ENCODE measurements at regions not wholly inside any gene's neighbourhood (a gene's known extent, or its start where the extent isn't known, plus 50 kb on each side); places are given as distances from the start of the nearest gene placed in this dataset.

GRCh38 chr4:188613976-188614375 lies 474.7 kb downstream of the TRIML1 start:
- TF ChIP-seq, protein P1, sequence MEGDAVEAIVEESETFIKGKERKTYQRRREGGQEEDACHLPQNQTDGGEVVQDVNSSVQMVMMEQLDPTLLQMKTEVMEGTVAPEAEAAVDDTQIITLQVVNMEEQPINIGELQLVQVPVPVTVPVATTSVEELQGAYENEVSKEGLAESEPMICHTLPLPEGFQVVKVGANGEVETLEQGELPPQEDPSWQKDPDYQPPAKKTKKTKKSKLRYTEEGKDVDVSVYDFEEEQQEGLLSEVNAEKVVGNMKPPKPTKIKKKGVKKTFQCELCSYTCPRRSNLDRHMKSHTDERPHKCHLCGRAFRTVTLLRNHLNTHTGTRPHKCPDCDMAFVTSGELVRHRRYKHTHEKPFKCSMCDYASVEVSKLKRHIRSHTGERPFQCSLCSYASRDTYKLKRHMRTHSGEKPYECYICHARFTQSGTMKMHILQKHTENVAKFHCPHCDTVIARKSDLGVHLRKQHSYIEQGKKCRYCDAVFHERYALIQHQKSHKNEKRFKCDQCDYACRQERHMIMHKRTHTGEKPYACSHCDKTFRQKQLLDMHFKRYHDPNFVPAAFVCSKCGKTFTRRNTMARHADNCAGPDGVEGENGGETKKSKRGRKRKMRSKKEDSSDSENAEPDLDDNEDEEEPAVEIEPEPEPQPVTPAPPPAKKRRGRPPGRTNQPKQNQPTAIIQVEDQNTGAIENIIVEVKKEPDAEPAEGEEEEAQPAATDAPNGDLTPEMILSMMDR (IDR thresholded peaks at IDR 0.05; ENCODE audit: control insufficient read depth, insufficient read depth, low read depth, low read length, missing control alignments) = no peak
- no peak overlapping the region for H3K4me3 ChIP-seq (ENCODE audit: control insufficient read depth, low read depth, low read length)
- DNase-seq (ENCODE audit: low read depth) = no peak

DNA sequence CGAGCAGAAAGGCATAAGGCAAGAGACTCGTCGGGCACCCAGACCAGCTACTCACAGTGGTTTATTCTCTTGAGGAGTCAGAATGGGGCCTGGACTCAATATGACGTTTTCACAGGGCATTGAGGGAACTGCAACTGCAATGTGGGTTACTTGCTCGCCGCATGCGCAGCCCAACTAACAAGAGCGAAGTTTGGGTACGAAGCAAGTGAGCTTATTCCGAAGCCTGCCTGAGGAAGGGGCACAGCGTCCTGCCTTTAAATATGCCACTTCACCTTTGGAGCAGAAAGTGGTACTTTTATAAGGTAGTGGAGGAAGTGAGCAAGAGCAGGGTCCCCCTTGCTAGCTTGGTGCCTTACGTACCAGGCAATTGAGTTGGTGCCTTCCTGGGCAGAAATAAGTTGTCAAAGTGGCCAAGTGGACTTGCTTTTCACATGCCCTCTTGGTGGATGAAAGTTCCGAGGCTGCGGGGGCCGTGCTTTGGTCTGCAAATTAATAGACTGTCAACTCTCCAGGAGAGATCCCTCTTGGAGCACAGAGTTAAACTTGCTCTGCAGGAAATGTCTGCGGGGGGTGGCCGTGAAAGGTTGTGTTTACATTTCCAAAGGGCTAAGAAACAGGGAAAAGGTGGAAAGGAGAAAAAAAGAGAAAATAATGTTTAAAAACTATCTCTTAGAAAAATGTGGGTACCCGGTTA lies 480.4 kb downstream of the TRIML1 start:
- TF ChIP-seq, protein P1 (IDR thresholded peaks at IDR 0.05; ENCODE audit: control insufficient read depth, insufficient read depth, low read depth, low read length, missing control alignments) = no peak
- no peak overlapping the region for H3K4me3 ChIP-seq (ENCODE audit: control insufficient read depth, low read depth, low read length)
- DNase-seq (ENCODE audit: low read depth) = no peak

- no peak for DNase-seq (ENCODE audit: low read depth)
- TF ChIP-seq, protein P1 (IDR thresholded peaks at IDR 0.05; ENCODE audit: control insufficient read depth, insufficient read depth, low read depth, low read length, missing control alignments) = no peak
- no peak overlapping the region for H3K4me3 ChIP-seq (ENCODE audit: control insufficient read depth, low read depth, low read length)
These were observed 481.4 kb downstream of the TRIML1 start for GRCh38 chr4:188620608-188621007.

DNA sequence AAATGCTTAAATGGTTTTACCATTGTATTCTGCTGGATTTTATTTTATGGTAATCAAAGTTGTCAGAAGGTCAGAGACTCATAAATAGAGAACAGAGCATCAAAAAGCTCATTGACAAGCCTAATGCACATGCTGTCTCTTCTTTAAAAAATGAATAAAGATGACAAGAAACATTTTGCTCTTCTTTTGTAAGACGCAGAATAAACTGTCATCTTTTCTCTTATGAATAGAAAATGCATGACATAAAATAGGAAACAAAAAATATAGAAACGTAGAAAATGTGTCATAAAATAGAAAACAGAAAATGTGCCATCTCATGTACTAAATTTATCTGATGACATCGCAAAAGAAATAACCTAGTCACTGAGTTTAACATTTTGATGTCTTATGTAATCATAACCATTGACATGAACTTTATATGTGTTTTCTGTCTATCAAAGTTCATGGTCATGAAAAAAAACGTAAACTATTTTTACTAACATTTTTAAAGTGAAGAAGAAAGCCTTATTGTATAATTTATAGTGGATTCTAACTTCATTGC lies 484.1 kb downstream of the TRIML1 start:
- no peak overlapping the region for H3K4me3 ChIP-seq (ENCODE audit: control insufficient read depth, low read depth, low read length)
- TF ChIP-seq, protein P1 (IDR thresholded peaks at IDR 0.05; ENCODE audit: control insufficient read depth, insufficient read depth, low read depth, low read length, missing control alignments) = no peak
- DNase-seq (ENCODE audit: low read depth) = no peak

DNA sequence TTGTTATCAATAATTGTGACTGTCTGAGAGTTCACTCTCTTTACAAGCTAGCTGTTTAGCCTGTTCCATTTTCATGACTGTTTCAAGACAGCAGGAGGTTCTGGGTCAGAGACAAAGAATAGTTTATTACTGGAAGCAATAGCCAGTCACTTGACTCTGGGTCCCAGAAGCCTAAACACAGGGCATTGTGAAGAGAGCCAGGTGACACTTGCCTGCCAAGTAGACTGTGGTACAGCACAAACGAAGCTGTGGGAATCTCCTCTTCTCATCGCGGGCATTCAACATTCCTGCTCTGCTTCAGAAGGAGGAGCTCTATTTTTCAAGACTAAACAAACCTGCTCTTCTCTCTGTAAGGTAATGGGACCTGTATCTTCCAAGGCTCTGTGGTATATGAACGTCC lies 485.1 kb downstream of the TRIML1 start:
- H3K4me3 ChIP-seq (ENCODE audit: control insufficient read depth, low read depth, low read length) = no peak overlapping the region
- TF ChIP-seq, protein P1 (IDR thresholded peaks at IDR 0.05; ENCODE audit: control insufficient read depth, insufficient read depth, low read depth, low read length, missing control alignments) = no peak
- DNase-seq (ENCODE audit: low read depth) = no peak

DNA sequence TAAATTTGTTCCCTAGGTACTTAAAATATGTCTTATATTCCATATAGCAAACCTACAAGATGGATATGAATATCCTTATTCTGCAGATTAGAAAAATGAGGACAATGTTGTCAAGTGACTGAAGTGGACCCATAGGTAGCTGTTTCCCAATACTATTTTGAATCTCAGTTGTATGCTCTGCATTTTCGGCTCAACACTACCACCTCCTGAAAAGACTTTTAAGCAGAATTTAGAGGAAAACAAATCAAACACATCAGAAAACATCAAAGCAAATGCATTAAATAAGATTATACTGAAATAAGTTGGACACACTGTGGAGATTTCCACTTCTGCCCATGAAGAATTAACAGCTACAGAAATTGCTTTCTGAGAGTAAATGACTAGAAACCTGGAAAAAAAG lies 488.7 kb downstream of the TRIML1 start:
- TF ChIP-seq, protein P1 (IDR thresholded peaks at IDR 0.05; ENCODE audit: control insufficient read depth, insufficient read depth, low read depth, low read length, missing control alignments) = no peak
- no peak for DNase-seq (ENCODE audit: low read depth)
- no peak overlapping the region for H3K4me3 ChIP-seq (ENCODE audit: control insufficient read depth, low read depth, low read length)

Measured in AG09309 (cell line).